Keratinocyte (primary cell): ENCODE measurements at regions not wholly inside any gene's neighbourhood (a gene's known extent, or its start where the extent isn't known, plus 50 kb on each side); places are given as distances from the start of the nearest gene placed in this dataset.

Experiments
- DNase-seq: peaks from one replicate; pipeline ENCODE4 v3.0.0-alpha.2; 2011; ENCODE audit warnings: low read depth, missing footprints, low spot score
- FAIRE-seq: peaks from 2 replicates; lab custom pipeline; 2011; peaks lifted over from hg19 to GRCh38; lab: Jason Lieb, UNC
- H2AFZ ChIP-seq: 2 replicates; pipeline ENCODE4 v1.6.0; 2012; ENCODE audit warnings: low read length, control low read depth, inconsistent platforms; ENCODE audit not compliant: control insufficient read depth
- H3K27ac ChIP-seq: 2 replicates; pipeline ENCODE4 v1.5.1; 2011; ENCODE audit warnings: low read length; ENCODE audit not compliant: control insufficient read depth, insufficient read depth
- H3K27me3 ChIP-seq: 3 replicates; pipeline ENCODE4 v1.6.0; 2011; ENCODE audit warnings: low read length; ENCODE audit not compliant: control insufficient read depth, insufficient read depth; ENCODE audit errors: extremely low read depth
- H3K36me3 ChIP-seq, 2 experiments: 2 replicates in 1 of 2; 3 replicates in 1 of 2; pipeline ENCODE4 v1.5.1; 2011; ENCODE audit warnings: low read length in 2 of 2, mild to moderate bottlenecking in 1 of 2; ENCODE audit not compliant: control insufficient read depth in 2 of 2, insufficient read depth in 2 of 2; ENCODE audit errors: extremely low read depth in 1 of 2
- H3K4me1 ChIP-seq: 3 replicates; pipeline ENCODE4 v1.5.1; 2011; ENCODE audit warnings: low read length; ENCODE audit not compliant: control insufficient read depth, insufficient read depth; ENCODE audit errors: extremely low read depth
- H3K4me2 ChIP-seq: 3 replicates; pipeline ENCODE4 v1.6.0; 2011; ENCODE audit warnings: low read depth, low read length; ENCODE audit not compliant: control insufficient read depth, insufficient read depth; ENCODE audit errors: extremely low read depth
- H3K4me3 ChIP-seq, 3 experiments: fragments of 200-600 bp in 1 of 3; sonication (generic) in 1 of 3; 2 replicates in 2 of 3; 3 replicates in 1 of 3; pipeline ENCODE4 v1.5.1; 2011 to 2016; ENCODE audit warnings: low read length in 3 of 3, mild to moderate bottlenecking in 3 of 3, control low read depth in 2 of 3, inconsistent platforms in 1 of 3, low read depth in 1 of 3, mixed read lengths in 1 of 3, mixed run types in 1 of 3, moderate library complexity in 1 of 3; ENCODE audit not compliant: control insufficient read depth in 2 of 3, insufficient read depth in 2 of 3; ENCODE audit errors: extremely low read depth in 1 of 3
- H3K79me2 ChIP-seq: 2 replicates; pipeline ENCODE4 v1.6.0; 2012; ENCODE audit warnings: low read length; ENCODE audit not compliant: control insufficient read depth, insufficient read depth
- H3K9ac ChIP-seq: 3 replicates; pipeline ENCODE4 v1.6.0; 2011; ENCODE audit warnings: low read length; ENCODE audit not compliant: control insufficient read depth, insufficient read depth; ENCODE audit errors: extremely low read depth
- H3K9me1 ChIP-seq: 3 replicates; pipeline ENCODE4 v1.6.0; 2011; ENCODE audit warnings: low read length; ENCODE audit not compliant: control insufficient read depth, insufficient read depth; ENCODE audit errors: extremely low read depth
- H3K9me3 ChIP-seq: 2 replicates; pipeline ENCODE4 v1.5.1; 2012; ENCODE audit warnings: low read depth, low read length; ENCODE audit not compliant: control insufficient read depth
- H4K20me1 ChIP-seq: 3 replicates; pipeline ENCODE4 v1.6.0; 2011; ENCODE audit warnings: low read length; ENCODE audit not compliant: control insufficient read depth, insufficient read depth; ENCODE audit errors: extremely low read depth
- EZH2 ChIP-seq: IDR thresholded peaks from one replicate; pipeline ENCODE4 v1.6.1; 2012; ENCODE audit warnings: inconsistent platforms, mild to moderate bottlenecking, low read length, moderate library complexity
- dilution Hi-C: fragments of 300-500 bp; cut with MboI; formaldehyde crosslinking; loops from one replicate; pipeline ENCODE4 v1.7.0; 2020; ENCODE audit warnings: low sequenced_read_pairs; ENCODE audit not compliant: extremely low pct_ligation_motif_present
- TF ChIP-seq, protein P1 (sequence below), 3 experiments: IDR thresholded peaks in 1 of 3; conservative IDR thresholded peaks in 1 of 3; optimal IDR thresholded peaks in 1 of 3; 2 replicates in 2 of 3; 3 replicates in 1 of 3; pipeline versions ENCODE3 to v1.5.1; 2011; ENCODE audit warnings: low read length in 3 of 3, mild to moderate bottlenecking in 3 of 3, moderate library complexity in 2 of 3, control low read depth in 1 of 3, inconsistent platforms in 1 of 3; ENCODE audit not compliant: insufficient read depth in 2 of 3; ENCODE audit errors: extremely low read depth in 1 of 3

DNA sequence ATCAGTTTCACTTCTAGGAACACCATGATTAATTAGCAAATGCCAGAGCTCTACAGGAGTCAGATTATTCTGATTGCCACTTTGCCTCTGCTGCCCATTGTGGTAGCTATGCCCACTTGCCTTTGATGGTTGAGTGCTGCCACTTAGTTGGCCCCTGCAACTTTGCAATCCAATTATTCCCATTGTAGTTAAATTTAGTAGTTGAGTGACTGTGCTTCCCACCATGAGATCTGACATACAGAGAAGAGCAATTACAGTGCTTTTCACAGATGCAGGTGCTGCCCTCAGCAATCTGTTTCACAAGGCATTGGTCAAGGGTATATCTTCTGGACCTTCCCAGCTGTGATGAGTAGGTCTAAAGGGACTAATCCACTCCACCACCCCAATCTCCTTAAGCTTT is 468.4 kb upstream of the RGS6 start:
- H3K9ac ChIP-seq: no peak overlapping the region
- H3K4me2 ChIP-seq: no peak overlapping the region
- no peak overlapping the region for H3K27ac ChIP-seq
- no peaks in the 10 kb centered on the region for H3K9me1 ChIP-seq
- no peak overlapping the region for H3K4me3 ChIP-seq
- no peak overlapping the region for H2AFZ ChIP-seq
- peaks cover 9% of the 10 kb centered on the region for H3K4me1 ChIP-seq
- DNase-seq: no peak
- H4K20me1 ChIP-seq: no peaks in the 10 kb centered on the region
- H3K9me3 ChIP-seq: no peaks in the 10 kb centered on the region
- no peak for FAIRE-seq
- TF ChIP-seq, protein P1, sequence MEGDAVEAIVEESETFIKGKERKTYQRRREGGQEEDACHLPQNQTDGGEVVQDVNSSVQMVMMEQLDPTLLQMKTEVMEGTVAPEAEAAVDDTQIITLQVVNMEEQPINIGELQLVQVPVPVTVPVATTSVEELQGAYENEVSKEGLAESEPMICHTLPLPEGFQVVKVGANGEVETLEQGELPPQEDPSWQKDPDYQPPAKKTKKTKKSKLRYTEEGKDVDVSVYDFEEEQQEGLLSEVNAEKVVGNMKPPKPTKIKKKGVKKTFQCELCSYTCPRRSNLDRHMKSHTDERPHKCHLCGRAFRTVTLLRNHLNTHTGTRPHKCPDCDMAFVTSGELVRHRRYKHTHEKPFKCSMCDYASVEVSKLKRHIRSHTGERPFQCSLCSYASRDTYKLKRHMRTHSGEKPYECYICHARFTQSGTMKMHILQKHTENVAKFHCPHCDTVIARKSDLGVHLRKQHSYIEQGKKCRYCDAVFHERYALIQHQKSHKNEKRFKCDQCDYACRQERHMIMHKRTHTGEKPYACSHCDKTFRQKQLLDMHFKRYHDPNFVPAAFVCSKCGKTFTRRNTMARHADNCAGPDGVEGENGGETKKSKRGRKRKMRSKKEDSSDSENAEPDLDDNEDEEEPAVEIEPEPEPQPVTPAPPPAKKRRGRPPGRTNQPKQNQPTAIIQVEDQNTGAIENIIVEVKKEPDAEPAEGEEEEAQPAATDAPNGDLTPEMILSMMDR (optimal IDR thresholded peaks at IDR 0.05 in 1 of 3, IDR thresholded peaks at IDR 0.05 in 1 of 3, conservative IDR thresholded peaks at IDR 0.05 in 1 of 3; ENCODE audit: extremely low read depth in 1 of 3, insufficient read depth in 2 of 3, low read length in 3 of 3): no peak
- no peak for TF ChIP-seq EZH2
- no peaks in the 10 kb centered on the region for H3K79me2 ChIP-seq
- dilution Hi-C loops: no loop called here
- no peaks in the 10 kb centered on the region for H3K27me3 ChIP-seq
- peaks cover 0 to 4% of the 10 kb centered on the region in 2 experiments for H3K36me3 ChIP-seq

DNA sequence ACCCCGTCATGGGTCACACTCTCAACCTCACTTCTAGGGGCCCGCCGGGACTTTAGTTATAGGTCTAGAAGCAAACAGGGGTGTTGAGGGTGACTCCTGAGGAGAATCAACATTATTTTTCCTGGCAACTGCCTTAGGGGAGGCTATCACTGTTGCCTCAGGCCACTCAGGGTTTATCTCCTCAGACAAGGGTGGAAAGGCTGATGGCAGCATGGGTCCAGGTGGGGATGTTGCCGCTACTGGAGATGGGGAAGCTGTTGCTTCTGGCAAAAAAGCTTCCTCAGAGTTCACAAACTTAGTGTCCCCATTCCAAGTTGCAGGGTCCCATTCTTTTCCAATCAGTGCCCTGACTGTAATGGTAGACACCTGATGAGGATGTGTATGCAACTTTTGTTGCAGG is 467.4 kb upstream of the RGS6 start:
- Histone ChIP-seq H3K27ac (no peak overlapping the region), H3K4me2 (no peak overlapping the region), H3K4me1 (peaks cover 6% of the 10 kb centered on the region), H3K27me3 (no peaks in the 10 kb centered on the region), H2AFZ (no peak overlapping the region), H3K79me2 (no peaks in the 10 kb centered on the region), H3K4me3 (no peak overlapping the region), H3K9ac (no peak overlapping the region), H3K9me3 (no peaks in the 10 kb centered on the region), H3K36me3 (peaks cover 0 to 4% of the 10 kb centered on the region in 2 experiments), H4K20me1 (no peaks in the 10 kb centered on the region), H3K9me1 (no peaks in the 10 kb centered on the region)
- dilution Hi-C loops: no loop called here
- DNase-seq (no peak), FAIRE-seq (no peak)
- TF ChIP-seq, protein P1 (optimal IDR thresholded peaks at IDR 0.05 in 1 of 3, IDR thresholded peaks at IDR 0.05 in 1 of 3, conservative IDR thresholded peaks at IDR 0.05 in 1 of 3; ENCODE audit: extremely low read depth in 1 of 3, insufficient read depth in 2 of 3, low read length in 3 of 3): no peak
- no peak for TF ChIP-seq EZH2
